Activated CD4-positive, alpha-beta memory T cell treated with anti-CD3 and anti-CD28 coated beads, Interleukin-2, amount 10 ng/mL, durations not matched to agents 7 days and 5 days (primary cell): ENCODE measurements at regions not wholly inside any gene's neighbourhood (a gene's known extent, or its start where the extent isn't known, plus 50 kb on each side); places are given as distances from the start of the nearest gene placed in this dataset.
"Not testable (repeated sequence)": the region's sequence is repeated elsewhere in the genome, so short reads cannot be mapped to it uniquely, and the experiment has no call there.

Experiments
- CTCF ChIA-PET: fragments of 350-600 bp; sonication (Branson Sonifier 250); formaldehyde crosslinking; loops from one replicate; lab custom pipeline; 2021; ENCODE audit warnings: antibody characterized with exemption, inconsistent platforms; lab: Charles Lee
- POLR2A ChIA-PET: fragments of 350-600 bp; sonication (Branson Sonifier 250); formaldehyde crosslinking; loops from one replicate; lab custom pipeline; 2021; ENCODE audit warnings: antibody characterized with exemption; lab: Charles Lee
- DNase-seq: peaks from one replicate; pipeline ENCODE4 v3.0.0-alpha.2; 2020
- H3K27ac Mint-ChIP-seq: one replicate; pipeline ENCODE4 v1.8.0; 2021; ENCODE audit warnings: mild to moderate bottlenecking, mixed read lengths
- H3K27me3 Mint-ChIP-seq: one replicate; pipeline ENCODE4 v1.8.0; 2021; ENCODE audit warnings: mixed read lengths
- H3K36me3 Mint-ChIP-seq: one replicate; pipeline ENCODE4 v1.8.0; 2021; ENCODE audit warnings: low read depth, mixed read lengths
- H3K4me1 Mint-ChIP-seq: one replicate; pipeline ENCODE4 v1.8.0; 2021; ENCODE audit warnings: mixed read lengths
- H3K4me3 Mint-ChIP-seq: one replicate; pipeline ENCODE4 v1.8.0; 2021; ENCODE audit warnings: mild to moderate bottlenecking, mixed read lengths
- H3K9me3 Mint-ChIP-seq: one replicate; pipeline ENCODE4 v1.8.0; 2021; ENCODE audit warnings: mixed read lengths

GRCh38 chr10:114720685-114721278, 62.7 kb upstream of the ABLIM1 start:
- POLR2A ChIA-PET: no interaction called here
- H3K4me1 Mint-ChIP-seq: no peaks in the 10 kb centered on the region
- H3K36me3 Mint-ChIP-seq: no peaks in the 10 kb centered on the region
- no peaks in the 10 kb centered on the region for H3K9me3 Mint-ChIP-seq
- H3K27ac Mint-ChIP-seq: no peak overlapping the region
- CTCF ChIA-PET: no interaction called here
- peaks cover 15% of the 10 kb centered on the region for H3K27me3 Mint-ChIP-seq
- DNase-seq: no peak
- H3K4me3 Mint-ChIP-seq: no peak overlapping the region

GRCh38 chr10:114722136-114722535, 64.1 kb upstream of the ABLIM1 start:
- H3K9me3 Mint-ChIP-seq, CTCF ChIA-PET: not testable (repeated sequence)

GRCh38 chr10:114723361-114723760, 65.3 kb upstream of the ABLIM1 start:
- peaks cover 10% of the 10 kb centered on the region for H3K27me3 Mint-ChIP-seq
- ChIA-PET CTCF (interaction anchor here (1.2 kb wide), 1 partner anchor 11 kb away, joined by 3 read pairs; no protein-coding TSS in a partner anchor), POLR2A (no interaction called here)
- H3K4me3 Mint-ChIP-seq: no peak overlapping the region
- no peaks in the 10 kb centered on the region for H3K4me1 Mint-ChIP-seq
- no peak overlapping the region for H3K27ac Mint-ChIP-seq
- H3K9me3 Mint-ChIP-seq: no peaks in the 10 kb centered on the region
- no peaks in the 10 kb centered on the region for H3K36me3 Mint-ChIP-seq
- DNase-seq: no peak

More at GRCh38 chr10:114722136-114722535, 64.1 kb upstream of the ABLIM1 start:
- DNase-seq, H3K27me3 Mint-ChIP-seq, H3K4me1 Mint-ChIP-seq, H3K4me3 Mint-ChIP-seq, POLR2A ChIA-PET, H3K36me3 Mint-ChIP-seq, H3K27ac Mint-ChIP-seq: not testable (repeated sequence)

- ChIA-PET CTCF (no interaction called here), POLR2A (no interaction called here)
- no peak for DNase-seq
- Mint-ChIP-seq H3K4me3 (no peak overlapping the region), H3K36me3 (no peaks in the 10 kb centered on the region), H3K27me3 (peaks cover 10% of the 10 kb centered on the region), H3K27ac (no peak overlapping the region), H3K4me1 (no peaks in the 10 kb centered on the region), H3K9me3 (no peaks in the 10 kb centered on the region)
Observed at GRCh38 chr10:114723991-114724715, 66.1 kb upstream of the ABLIM1 start.

- ChIA-PET POLR2A (no interaction called here), CTCF (no interaction called here)
- Mint-ChIP-seq H3K27me3 (peaks cover 10% of the 10 kb centered on the region), H3K36me3 (no peaks in the 10 kb centered on the region), H3K4me3 (no peak overlapping the region), H3K9me3 (no peaks in the 10 kb centered on the region), H3K4me1 (no peaks in the 10 kb centered on the region), H3K27ac (no peak overlapping the region)
- no peak for DNase-seq
Observed at GRCh38 chr10:114724716-114725106, 66.6 kb upstream of the ABLIM1 start.

- H3K4me1 Mint-ChIP-seq: no peaks in the 10 kb centered on the region
- H3K27me3 Mint-ChIP-seq: peaks cover 8% of the 10 kb centered on the region
- no peak for DNase-seq
- ChIA-PET POLR2A (no interaction called here), CTCF (no interaction called here)
- no peaks in the 10 kb centered on the region for H3K36me3 Mint-ChIP-seq
- no peak overlapping the region for H3K27ac Mint-ChIP-seq
- H3K4me3 Mint-ChIP-seq: no peak overlapping the region
- H3K9me3 Mint-ChIP-seq: no peaks in the 10 kb centered on the region
Observed at GRCh38 chr10:114726820-114727271, 68.8 kb upstream of the ABLIM1 start.

GRCh38 chr10:114728325-114728724, 70.2 kb upstream of the ABLIM1 start:
- ChIA-PET CTCF (interaction anchor here (0.7 kb wide), 1 partner anchor 268 kb away, joined by 3 read pairs; no protein-coding TSS in a partner anchor), POLR2A (no interaction called here)
- Mint-ChIP-seq H3K27me3 (peaks cover 6% of the 10 kb centered on the region), H3K36me3 (no peaks in the 10 kb centered on the region), H3K9me3 (no peaks in the 10 kb centered on the region), H3K4me1 (no peaks in the 10 kb centered on the region), H3K4me3 (no peak overlapping the region), H3K27ac (no peak overlapping the region)
- no peak for DNase-seq

GRCh38 chr10:114729103-114729659, 71.1 kb upstream of the ABLIM1 start:
- Mint-ChIP-seq H3K9me3 (no peaks in the 10 kb centered on the region), H3K4me3 (no peak overlapping the region), H3K4me1 (no peaks in the 10 kb centered on the region), H3K27ac (no peak overlapping the region), H3K27me3 (peaks cover 10% of the 10 kb centered on the region), H3K36me3 (no peaks in the 10 kb centered on the region)
- ChIA-PET POLR2A (no interaction called here), CTCF (interaction anchor here (0.7 kb wide), 1 partner anchor 267 kb away, joined by 3 read pairs; no protein-coding TSS in a partner anchor)
- DNase-seq: no peak

GRCh38 chr10:114730291-114730690, 72.2 kb upstream of the ABLIM1 start:
- DNase-seq: no peak
- no peaks in the 10 kb centered on the region for H3K4me1 Mint-ChIP-seq
- ChIA-PET CTCF (interaction anchor here (0.7 kb wide), 1 partner anchor 232 kb away, joined by 4 read pairs; no protein-coding TSS in a partner anchor), POLR2A (no interaction called here)
- no peaks in the 10 kb centered on the region for H3K36me3 Mint-ChIP-seq
- no peak overlapping the region for H3K27ac Mint-ChIP-seq
- H3K27me3 Mint-ChIP-seq: peaks cover 15% of the 10 kb centered on the region
- no peaks in the 10 kb centered on the region for H3K9me3 Mint-ChIP-seq
- no peak overlapping the region for H3K4me3 Mint-ChIP-seq

GRCh38 chr10:114732931-114733330, 74.9 kb upstream of the ABLIM1 start:
- H3K36me3 Mint-ChIP-seq: no peaks in the 10 kb centered on the region
- no peaks in the 10 kb centered on the region for H3K9me3 Mint-ChIP-seq
- H3K27ac Mint-ChIP-seq: no peak overlapping the region
- POLR2A ChIA-PET: no interaction called here
- CTCF ChIA-PET: no interaction called here
- no peak for DNase-seq
- H3K27me3 Mint-ChIP-seq: peaks cover 11% of the 10 kb centered on the region
- no peak overlapping the region for H3K4me3 Mint-ChIP-seq
- no peaks in the 10 kb centered on the region for H3K4me1 Mint-ChIP-seq

GRCh38 chr10:114735946-114736345, 77.9 kb upstream of the ABLIM1 start:
- no peak overlapping the region for H3K27ac Mint-ChIP-seq
- DNase-seq: no peak
- no peaks in the 10 kb centered on the region for H3K9me3 Mint-ChIP-seq
- peaks cover 14% of the 10 kb centered on the region for H3K27me3 Mint-ChIP-seq
- H3K4me1 Mint-ChIP-seq: no peaks in the 10 kb centered on the region
- no peak overlapping the region for H3K4me3 Mint-ChIP-seq
- POLR2A ChIA-PET: no interaction called here
- H3K36me3 Mint-ChIP-seq: no peaks in the 10 kb centered on the region
- CTCF ChIA-PET: no interaction called here

GRCh38 chr10:114743521-114744231, 77.9 kb upstream of the FHIP2A start:
- no peak for DNase-seq
- peaks cover 19% of the 10 kb centered on the region for H3K27me3 Mint-ChIP-seq
- POLR2A ChIA-PET: no interaction called here

GRCh38 chr10:114746531-114746930, 75.0 kb upstream of the FHIP2A start:
- Mint-ChIP-seq H3K9me3 (no peaks in the 10 kb centered on the region), H3K36me3 (no peaks in the 10 kb centered on the region), H3K4me3 (no peak overlapping the region), H3K4me1 (no peaks in the 10 kb centered on the region), H3K27me3 (peaks cover 29% of the 10 kb centered on the region), H3K27ac (no peak overlapping the region)
- ChIA-PET CTCF (no interaction called here), POLR2A (no interaction called here)
- no peak for DNase-seq

More at GRCh38 chr10:114743521-114744231, 77.9 kb upstream of the FHIP2A start:
- CTCF ChIA-PET: no interaction called here
- Mint-ChIP-seq H3K4me3 (no peak overlapping the region), H3K27ac (no peak overlapping the region), H3K9me3 (no peaks in the 10 kb centered on the region), H3K4me1 (no peaks in the 10 kb centered on the region), H3K36me3 (no peaks in the 10 kb centered on the region)
